Esophagus muscularis mucosa (tissue), 4 donors: ENCODE measurements at regions not wholly inside any gene's neighbourhood (a gene's known extent, or its start where the extent isn't known, plus 50 kb on each side); places are given as distances from the start of the nearest gene placed in this dataset.

ENCODE experiments used
- CTCF ChIP-seq, 3 experiments: fragments of 200-600 bp in 2 of 3; fragments of 450-650 bp in 1 of 3; sonication (generic) in 2 of 3; IDR thresholded peaks; one replicate each; pipeline ENCODE4 v1.5.1; 2017 to 2019; ENCODE audit warnings: antibody characterized with exemption in 3 of 3, mild to moderate bottlenecking in 2 of 3, moderate library complexity in 1 of 3
- EP300 ChIP-seq: sonication (generic); formaldehyde crosslinking; IDR thresholded peaks from one replicate; pipeline ENCODE4 v1.6.1; 2017; ENCODE audit warnings: antibody characterized with exemption
- POLR2A ChIP-seq: fragments of 450-650 bp; IDR thresholded peaks from one replicate; pipeline ENCODE4 v1.6.1; 2017; ENCODE audit warnings: antibody characterized with exemption, moderate library complexity, mild to moderate bottlenecking, low read depth
- POLR2AphosphoS5 ChIP-seq, 2 donors: sonication (generic); formaldehyde crosslinking; IDR thresholded peaks; one replicate each; pipeline ENCODE4 v1.6.1; 2017; ENCODE audit warnings: antibody characterized with exemption in 2 of 2

GRCh38 chr2:145086910-145087309, 567.0 kb upstream of the ZEB2 start:
- TF ChIP-seq CTCF (IDR thresholded peaks at IDR 0.05) (no peak), POLR2A (no peak), POLR2AphosphoS5 (IDR thresholded peaks at IDR 0.05) (no peak), EP300 (no peak)
